GM18520 (cell line): ENCODE measurements at regions not wholly inside any gene's neighbourhood (a gene's known extent, or its start where the extent isn't known, plus 50 kb on each side); places are given as distances from the start of the nearest gene placed in this dataset.
"Not testable (repeated sequence)": the region's sequence is repeated elsewhere in the genome, so short reads cannot be mapped to it uniquely, and the experiment has no call there.

Experiments used
- ATAC-seq: cut with Tn5 transposase; IDR thresholded peaks from one replicate; pipeline ENCODE4 v1.9.1; 2021; ENCODE audit not compliant: unreplicated experiment

DNA sequence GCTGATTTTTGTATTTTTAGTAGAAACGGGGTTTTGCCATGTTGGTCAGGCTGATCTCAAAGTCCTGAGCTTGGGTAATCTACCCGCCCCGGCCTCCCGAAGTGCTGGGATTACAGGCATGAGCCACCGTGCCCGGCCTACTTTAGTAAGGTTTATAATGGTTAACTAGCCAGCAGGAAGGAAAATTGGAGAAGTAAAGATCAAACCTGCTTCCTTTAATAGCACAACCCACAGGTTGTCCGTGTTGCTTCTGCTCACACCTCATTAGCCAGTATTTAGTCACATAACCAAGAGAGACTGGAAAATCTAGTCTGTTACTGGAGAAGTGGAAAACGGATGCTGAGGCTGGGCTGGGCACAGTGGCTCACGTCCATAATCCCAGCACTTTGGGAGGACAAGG is 51.9 kb upstream of the TBL1XR1 start:
- no peak for ATAC-seq

DNA sequence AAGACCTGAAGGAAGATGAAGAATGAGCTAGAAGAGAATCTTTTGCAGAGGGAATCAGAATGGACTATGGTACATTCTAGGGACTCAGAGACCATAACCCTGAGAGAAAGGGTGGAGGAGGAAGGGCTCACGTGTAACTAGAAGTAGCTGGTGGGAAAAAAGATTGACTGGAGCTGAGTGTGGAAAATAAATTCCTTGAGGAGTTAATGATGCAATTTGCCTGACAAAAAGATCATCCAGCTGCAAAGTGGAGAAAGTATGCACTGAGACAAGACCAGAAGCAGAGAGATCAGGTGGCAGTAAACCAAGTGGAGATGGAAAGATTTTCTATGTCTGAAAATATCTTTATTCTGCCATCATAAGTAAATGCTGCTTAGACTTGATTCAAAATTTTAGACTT is 52.9 kb upstream of the TBL1XR1 start:
- ATAC-seq, result no peak

DNA sequence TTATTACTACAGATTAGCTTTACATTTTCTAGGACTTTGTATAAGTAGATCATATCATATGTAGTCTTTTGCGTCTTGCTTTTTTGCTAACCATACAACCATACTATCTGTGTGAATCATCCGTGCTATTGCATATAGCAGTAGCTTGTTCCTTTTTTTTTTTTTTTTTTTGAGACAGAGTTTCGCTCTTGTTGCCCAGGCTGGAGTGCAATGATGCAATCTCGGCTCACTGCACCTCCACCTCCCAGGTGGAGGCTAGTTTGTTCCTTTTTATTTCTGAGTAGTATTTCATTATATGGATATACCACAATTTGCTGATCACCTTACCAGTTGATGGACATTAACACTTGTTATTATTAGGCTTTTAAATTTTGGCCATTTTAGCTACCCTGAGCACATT is 54.5 kb upstream of the TBL1XR1 start:
- ATAC-seq, result no peak

DNA sequence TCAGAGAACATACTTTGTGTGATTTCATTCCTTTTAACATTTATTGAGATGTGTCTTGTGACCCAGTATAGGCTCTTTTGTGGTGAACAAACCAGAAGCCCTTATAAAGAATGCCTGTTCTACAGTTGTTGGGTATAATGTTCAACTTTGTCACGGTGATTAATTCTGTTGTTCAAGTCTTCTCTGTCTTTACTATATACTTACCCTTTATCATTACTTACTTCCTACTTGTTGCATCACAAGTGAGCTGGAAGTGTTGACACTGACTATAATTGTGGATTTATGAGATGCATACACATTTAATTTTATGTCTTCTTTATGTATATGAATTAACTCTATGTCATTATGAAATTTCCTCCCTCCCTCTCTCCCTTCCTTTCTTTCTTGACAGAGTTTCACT is 59.7 kb upstream of the TBL1XR1 start:
- no peak for ATAC-seq

DNA sequence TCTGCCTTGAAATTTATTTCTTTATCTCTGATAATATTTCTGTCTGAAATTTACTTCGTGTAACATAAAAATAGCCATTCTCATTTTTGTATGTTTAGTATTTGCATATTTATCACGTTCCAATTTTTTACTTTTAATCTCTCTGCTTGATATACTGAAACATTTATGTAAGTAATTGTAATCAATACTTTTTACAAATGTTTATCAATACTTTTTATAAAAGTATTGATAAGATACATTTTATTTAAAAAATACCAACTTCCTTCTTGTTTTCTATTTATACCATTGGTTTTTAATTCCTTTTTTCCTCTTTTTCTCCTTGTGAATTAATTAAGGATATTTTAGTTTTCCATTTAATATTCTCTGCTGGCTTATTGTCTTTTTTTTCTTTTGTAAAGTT is 60.3 kb upstream of the TBL1XR1 start:
- ATAC-seq, result no peak

DNA sequence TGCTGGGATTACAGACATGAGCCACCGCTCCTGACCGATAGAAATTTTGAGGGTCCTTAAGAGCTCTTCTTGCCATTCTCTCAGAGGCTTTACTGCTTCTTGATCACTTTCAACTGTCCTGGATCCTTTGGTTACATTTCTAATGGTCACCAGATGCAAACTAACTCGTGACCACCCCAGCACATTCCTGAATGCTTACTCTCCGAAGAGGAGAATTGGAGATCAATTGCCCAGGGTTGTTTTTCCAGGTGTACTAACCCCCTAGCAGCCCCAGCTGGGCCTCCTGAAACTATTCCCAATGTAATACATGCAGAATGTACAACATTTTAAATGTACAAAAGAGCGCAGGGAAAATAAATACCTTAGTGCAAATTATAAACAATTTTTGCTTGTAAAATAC is 65.1 kb upstream of the TBL1XR1 start:
- ATAC-seq, result no peak

DNA sequence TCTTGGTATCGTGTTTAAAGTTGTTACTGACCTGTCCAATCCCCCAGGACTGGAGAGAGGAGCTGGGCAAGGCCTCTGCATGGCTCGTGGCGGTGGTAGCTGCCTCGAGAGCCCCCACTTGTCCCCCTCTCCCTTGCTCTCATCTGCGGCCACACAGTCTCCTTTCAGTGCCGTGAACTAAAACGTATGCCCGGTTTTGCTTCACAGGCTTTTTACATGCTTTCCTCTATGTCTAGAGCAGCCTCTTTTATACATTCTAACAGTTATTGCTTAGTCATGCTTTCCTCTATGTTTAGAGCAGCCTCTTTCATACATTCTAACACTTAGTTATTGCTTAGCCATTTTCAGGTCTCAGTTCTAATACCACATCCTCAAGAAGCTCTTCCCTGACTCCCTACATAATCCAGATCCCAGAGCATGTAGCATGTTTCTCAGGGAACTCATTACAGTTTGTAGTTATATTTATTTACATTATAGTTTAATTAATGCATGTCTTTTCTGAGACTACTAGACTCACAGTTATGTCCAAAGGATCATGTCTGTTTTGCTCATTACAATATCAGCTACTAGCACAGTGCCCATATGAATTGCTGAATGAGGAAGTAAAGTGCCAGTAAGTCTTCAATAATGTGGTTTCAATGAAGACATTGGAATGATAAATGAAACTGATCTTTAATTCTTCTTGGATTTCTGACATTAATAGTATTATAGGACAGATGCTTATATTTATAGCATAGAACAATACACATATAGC is 66.5 kb upstream of the TBL1XR1 start:
- no peak for ATAC-seq

DNA sequence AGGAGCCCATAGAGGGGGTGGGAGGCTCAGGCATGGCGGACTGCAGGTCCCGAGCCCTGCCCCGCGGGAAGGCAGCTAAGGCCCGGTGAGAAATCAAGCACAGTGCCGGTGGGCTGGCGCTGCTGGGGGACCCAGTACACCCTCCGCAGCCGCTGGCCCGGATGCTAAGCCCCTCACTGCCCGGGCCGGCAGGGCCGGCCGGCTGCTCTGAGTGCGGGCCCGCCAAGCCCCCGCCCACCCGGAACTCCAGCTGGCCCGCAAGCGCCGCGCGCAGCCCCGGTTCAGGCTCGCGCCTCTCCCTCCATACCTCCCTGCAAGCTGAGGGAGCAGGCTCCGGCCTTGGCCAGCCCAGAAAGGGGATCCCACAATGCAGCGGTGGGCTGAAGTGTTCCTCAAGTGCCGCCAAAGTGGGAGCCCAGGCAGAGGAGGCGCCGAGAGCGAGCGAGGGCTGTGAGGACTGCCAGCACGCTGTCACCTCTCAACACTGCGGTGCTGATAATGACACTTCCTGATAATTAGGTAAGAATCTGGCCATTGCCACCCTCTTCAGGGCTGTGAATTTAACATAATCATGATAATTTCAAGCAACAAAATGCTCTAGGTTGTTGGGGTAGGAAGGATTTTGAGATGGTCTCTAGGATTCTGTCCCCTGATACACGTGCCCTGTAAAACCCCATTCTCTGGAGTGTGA is 74.7 kb upstream of the TBL1XR1 start:
- ATAC-seq, result not testable (repeated sequence)

DNA sequence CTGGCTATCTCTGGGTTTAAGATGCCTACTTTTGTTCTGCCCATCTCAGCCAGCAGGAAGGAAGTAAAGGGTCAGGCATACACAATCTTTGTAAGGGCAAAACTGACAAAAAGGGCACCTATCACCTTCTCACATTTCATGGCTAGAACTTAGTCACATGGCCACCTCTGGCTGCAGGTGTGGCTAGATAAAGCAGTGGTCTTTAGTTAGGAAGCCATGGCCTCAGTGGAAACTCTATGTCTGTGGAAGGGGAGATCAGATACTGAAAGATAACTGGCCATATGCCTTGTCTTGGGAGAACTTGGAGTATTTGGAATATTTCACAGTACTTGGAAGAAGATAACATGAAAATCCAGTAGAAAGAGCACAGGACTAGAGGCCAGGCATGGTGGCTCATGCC is 80.7 kb upstream of the TBL1XR1 start:
- no peak for ATAC-seq

DNA sequence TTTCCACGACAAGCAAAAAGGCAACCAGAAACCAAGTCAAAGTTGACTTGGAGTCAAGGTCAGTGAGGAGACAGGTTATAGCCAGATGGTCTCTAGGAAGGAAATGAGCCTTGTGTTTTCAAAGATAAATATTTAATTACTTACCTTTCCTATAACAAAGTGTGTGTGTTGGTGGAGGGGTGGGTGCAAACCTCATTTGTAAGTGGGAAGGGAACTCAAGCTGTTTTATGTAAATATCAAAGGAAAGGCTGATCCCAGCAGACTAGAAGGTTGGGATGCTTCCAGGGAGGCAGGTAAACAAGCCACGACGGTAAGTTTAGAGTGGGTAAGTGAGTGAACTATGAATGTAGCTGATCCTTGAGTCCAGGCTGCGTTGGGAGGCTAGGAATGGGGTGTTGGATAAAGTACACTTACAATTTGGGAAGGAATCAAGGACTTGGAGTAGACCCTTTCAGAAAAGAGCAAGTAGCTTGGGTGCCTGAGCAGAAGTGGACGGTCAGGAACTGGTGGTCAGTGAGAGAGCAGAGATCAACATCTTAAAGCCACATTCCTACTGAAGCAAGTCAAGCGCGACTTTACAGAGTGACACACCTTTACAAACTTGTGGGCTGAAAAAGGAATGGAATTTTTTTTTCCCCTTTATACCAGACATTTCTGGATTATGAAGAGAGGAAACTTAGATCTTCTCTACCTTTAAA is 82.0 kb upstream of the TBL1XR1 start:
- ATAC-seq, result no peak

DNA sequence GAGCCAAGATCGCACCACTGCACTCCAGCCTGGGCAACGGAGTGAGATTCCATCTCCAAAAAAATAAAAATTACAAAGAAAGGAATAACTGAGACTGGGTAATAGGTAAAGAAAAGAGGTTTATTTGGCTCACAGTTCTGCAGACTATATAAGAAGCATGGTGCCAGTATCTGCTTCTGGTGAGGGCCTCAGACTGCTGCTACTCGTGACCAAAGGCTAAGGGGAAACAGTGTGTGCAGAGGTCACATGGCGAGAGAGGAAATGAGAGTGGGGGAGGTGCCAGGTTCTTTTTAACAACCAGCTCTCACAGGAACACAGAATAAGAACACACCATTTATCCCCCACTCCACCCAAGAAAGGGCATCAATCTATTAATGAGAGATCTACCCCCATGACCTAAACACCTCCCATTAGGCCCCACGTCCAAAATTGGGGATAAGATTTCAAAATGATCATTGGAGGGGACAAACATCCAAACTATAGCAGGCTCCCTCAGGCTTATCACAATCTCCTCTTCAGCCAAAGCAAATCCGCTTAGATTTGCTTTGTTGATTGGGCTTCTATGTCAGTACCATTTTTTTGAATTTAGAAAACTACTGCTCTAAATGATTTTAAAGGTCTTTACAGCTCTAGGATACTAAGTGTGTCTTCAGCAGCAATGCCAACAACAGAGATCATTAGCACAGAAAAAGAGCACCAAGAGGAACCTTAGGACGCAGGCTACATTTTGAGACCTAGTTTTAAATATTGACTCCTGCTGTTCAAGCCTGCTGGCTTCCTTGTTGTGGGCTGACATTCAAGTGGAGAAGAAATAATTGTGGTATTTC is 84.2 kb upstream of the TBL1XR1 start:
- no peak for ATAC-seq

DNA sequence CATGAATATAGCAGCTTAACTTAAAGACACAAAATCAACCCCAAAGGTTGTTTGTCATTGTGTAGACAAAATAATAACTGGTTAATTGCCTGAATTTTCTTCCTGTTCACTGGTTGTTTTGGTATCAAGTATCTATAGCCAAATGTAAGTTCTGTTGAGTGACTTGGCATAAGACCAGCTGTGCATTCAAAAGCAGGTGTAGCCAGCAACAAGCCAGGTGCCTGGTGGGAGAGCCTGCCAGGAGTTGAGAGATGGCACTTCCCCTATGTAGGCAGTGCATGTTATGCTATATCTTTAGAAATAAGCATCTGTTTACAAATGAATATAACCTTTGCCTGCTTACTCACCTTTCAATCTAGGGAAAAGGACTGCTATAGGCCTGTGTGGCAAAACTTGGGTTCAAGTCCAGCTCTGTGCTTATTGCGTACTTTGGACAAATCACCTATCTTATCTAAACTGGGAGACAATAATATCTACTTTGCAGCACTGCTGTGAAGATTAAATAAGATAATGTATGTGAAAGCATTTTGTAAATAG is 84.9 kb upstream of the TBL1XR1 start:
- no peak for ATAC-seq

DNA sequence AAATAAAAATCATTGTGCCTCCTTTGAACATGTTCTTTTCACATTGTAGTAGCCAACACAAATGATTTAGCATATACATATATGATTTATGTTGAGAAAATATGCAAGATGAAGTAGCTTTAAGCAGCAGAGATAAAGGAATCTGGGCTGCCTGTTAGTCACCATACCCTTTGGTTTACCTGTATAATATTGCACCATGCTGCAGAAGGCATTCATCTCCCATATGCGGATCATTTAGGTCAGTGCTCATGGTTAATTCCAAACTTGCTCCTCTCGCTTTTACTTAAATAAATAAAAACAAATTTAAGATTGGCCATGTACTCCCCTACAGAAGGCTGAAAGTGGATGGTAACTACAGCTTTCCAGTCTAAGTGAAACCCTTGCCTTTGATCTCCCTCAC is 86.7 kb upstream of the TBL1XR1 start:
- no peak for ATAC-seq

DNA sequence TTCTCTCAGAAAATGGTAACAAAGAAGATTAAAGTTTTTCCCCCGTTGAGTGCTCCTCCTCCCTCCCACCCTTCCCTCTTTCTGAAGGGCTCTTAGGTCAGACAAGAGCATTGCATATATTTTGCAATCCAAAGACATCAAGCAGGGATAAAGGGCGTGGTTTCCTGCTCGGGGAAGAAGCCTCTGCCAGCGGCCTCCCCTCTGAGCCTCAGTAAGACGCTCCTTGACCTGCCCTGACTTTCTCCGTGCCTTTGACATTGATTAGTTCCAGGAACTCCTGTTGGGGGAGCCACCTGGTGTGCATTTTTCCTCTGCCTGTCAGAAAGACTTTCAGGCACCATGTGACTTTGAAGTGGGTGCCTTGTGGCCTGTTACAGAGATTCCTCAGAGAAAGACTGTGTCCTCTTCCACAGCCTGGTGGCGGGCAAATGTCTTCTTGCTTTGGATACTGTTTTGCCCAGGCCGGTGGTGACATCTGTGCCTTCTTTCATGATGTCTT is 87.2 kb upstream of the TBL1XR1 start:
- ATAC-seq, result no peak

DNA sequence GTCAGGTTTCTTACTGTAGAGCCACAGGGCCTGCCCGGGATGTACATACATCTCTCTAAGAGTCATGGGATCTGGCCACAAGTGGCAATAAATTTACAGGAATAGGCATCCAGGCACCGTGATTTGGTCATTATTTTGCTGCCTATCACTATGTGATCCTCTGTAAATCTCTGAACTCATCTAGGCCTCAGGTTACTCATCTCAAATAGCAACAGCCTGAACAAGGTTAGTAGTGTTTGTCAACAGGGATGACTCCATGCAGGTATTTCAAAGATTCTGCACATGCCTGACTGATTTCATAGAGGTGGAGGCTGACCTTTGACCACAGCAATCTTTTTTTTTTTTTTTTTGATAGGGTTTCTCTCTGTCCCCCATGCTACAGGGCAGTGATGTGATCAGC is 88.8 kb upstream of the TBL1XR1 start:
- ATAC-seq, result no peak

DNA sequence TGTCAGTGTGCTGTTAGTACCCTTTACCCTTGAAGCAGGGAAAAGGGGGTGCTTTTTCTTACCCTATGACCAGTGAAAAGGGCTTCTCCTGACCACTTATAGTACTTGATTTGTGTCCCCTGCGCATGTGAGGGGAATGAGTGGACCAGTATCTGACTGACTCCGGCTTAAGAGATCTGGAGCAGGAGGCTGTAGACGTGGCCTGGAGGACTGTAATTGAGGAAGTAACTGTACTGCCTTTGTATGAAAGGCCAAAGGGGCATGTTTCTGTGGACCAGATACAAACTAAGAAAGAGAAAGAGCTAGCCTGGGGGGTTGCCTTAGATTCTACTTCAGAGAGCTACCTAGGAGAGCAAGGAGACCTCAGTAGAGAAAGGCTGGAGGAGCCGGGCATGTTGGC is 89.9 kb upstream of the TBL1XR1 start:
- no peak for ATAC-seq

DNA sequence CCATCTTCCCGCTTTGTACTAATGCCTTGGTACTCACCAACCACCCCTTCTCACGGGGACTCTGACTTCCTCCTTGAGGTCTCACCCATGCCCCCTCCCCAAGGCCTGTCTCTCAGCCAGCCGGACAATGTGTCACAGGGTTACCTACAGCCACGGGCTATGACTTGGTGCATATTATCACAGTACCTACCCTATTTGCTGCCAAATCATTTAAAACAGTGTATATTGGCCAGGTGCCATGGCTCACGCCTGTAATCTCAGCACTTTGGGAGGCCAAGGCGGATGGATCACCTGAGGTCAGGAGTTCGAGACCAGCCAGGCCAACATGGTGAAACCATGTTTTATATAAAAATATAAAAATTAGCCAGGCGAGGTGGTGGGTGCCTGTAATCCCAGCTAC is 93.4 kb upstream of the TBL1XR1 start:
- ATAC-seq, result no peak

DNA sequence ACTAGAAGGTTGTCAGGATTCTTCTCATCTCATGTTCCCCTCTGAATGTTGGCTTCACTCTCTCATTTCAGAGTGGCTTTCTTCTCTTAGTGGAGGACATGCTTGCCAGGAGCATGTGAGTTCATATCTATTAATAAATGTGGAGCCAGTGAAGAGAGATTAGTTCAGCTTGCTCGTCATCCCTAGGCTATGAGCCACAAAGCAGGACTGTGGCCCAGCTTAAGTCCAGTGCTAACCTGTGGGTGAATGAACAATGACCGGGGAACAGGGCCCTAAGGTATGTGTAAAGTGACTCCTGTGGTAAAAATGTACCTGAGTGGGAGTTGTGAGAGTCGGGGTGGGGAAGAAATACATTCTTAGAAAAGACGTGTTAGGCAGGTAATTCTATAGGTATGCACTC is 96.9 kb upstream of the TBL1XR1 start:
- ATAC-seq, result no peak

DNA sequence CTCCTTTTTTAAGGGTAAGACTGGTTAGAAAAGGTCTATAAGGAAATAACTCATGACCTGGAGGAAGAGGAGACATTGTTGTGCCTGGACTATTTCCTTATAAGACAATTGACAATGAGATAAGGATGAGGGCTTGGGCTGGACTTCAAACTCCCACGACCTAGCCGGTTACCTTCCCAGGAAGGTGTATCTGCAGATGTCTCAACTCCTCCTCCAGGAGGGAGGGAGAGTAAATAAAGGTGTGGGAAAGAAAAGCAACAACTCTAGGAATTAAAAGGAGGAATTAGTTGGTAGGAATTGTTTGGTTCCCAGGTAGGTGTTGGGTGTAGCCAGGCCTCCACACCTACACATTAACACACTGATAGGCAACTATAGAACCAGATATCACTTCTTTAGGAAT is 97.8 kb upstream of the TBL1XR1 start:
- no peak for ATAC-seq

DNA sequence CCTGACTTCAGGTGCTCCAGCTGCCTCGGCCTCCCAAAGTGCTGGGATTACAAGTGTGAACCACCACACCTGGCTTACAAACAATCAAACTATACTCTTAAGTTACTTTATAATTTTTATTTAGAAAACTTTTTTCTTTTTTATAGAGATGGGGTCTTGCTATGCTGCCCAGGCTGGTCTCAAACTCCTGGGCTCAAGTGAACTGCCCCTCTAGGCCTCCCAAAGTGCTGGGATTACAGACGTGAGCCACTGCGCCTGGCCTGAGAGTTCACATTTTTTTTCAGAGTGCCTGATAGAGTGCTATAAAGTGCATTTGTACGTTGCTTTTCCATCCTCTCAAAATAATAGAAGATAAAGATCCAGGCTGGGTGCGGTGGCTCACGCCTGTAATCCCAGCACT is 102.0 kb upstream of the TBL1XR1 start:
- no peak for ATAC-seq
